ENCODE measurements at regions not wholly inside any gene's neighbourhood (a gene's known extent, or its start where the extent isn't known, plus 50 kb on each side); places are given as distances from the start of the nearest gene placed in this dataset.

- Histone ChIP-seq H3K4me2 (ENCODE audit: control insufficient read depth, insufficient read depth) (no peak overlapping the region), H2AFZ (ENCODE audit: control insufficient read depth, low read depth, low read length) (no peak overlapping the region), H4K20me1 (ENCODE audit: control insufficient read depth, insufficient read depth) (no peaks in the 10 kb centered on the region), H3K27ac (ENCODE audit: control insufficient read depth, insufficient read depth) (no peak overlapping the region), H3K4me1 (ENCODE audit: control insufficient read depth, insufficient read depth, low read length) (no peaks in the 10 kb centered on the region), H3K9ac (ENCODE audit: control insufficient read depth, insufficient read depth, low read length) (no peak overlapping the region), H3K27me3 (replicated peaks in 1 of 2; ENCODE audit: control insufficient read depth in 2 of 2, insufficient read depth in 2 of 2, low read length in 1 of 2) (peaks cover 0 to 9% of the 10 kb centered on the region in 2 experiments; a peak in 3 of 4 replicates), H3K9me3 (replicated peaks; ENCODE audit: control insufficient read depth, insufficient read depth, low read length) (no peaks in the 10 kb centered on the region), H3K4me3 (no peak overlapping the region), H3K36me3 (ENCODE audit: control insufficient read depth in 2 of 2, insufficient read depth in 2 of 2, low read length in 1 of 2) (no peaks in the 10 kb centered on the region), H3K79me2 (ENCODE audit: control insufficient read depth, insufficient read depth, low read length) (no peaks in the 10 kb centered on the region)
- DNase-seq (ENCODE audit: low read depth, low spot score), result no peak
- ChIA-PET SMC1A (ENCODE audit: uncharacterized antibody, unreplicated experiment) (no interaction called here), CTCF (interaction anchor here (0.6 to 1.1 kb wide), 3 partner anchors 54 to 1185 kb away, joined by 3 to 4 read pairs (median 4); no protein-coding TSS in a partner anchor), POLR2A (no interaction called here), RAD21 (ENCODE audit: unreplicated experiment) (no interaction called here)
- no peak for ATAC-seq
- FAIRE-seq, result no peak
- BruUV-seq (replicated peaks), result no TSS peak
- in situ Hi-C loops (cut with MboI), result no loop called here
- 10% methylated on average over 5 of the region's 5 CpGs for WGBS (ENCODE audit: insufficient coverage, insufficient replicate concordance, low lambda C conversion rate, missing lambda C conversion rate)
- intact Hi-C loops (cut with micrococcal nuclease; ENCODE audit: unreplicated experiment), result no loop called here
- no peak for TF ChIP-seq ZNF384 (IDR thresholded peaks at IDR 0.05; ENCODE audit: borderline replicate concordance, low read depth, low read length)
- no peak for TF ChIP-seq NKRF (conservative IDR thresholded peaks at IDR 0.05)
- no peak for TF ChIP-seq SMAD5 (IDR thresholded peaks at IDR 0.05; ENCODE audit: low read depth)
- TF ChIP-seq STAT3 (IDR thresholded peaks at IDR 0.05; ENCODE audit: low read depth, low read length), result no peak
- TF ChIP-seq REST (IDR thresholded peaks at IDR 0.05; ENCODE audit: low read depth, low read length), result no peak
- TF ChIP-seq IRF5 (IDR thresholded peaks at IDR 0.05; ENCODE audit: borderline replicate concordance), result no peak
- no peak for TF ChIP-seq E2F4 (IDR thresholded peaks at IDR 0.05; ENCODE audit: low read depth, low read length)
- no peak for TF ChIP-seq PML (IDR thresholded peaks at IDR 0.05; ENCODE audit: low read length)
- TF ChIP-seq ATF2 (IDR thresholded peaks at IDR 0.05; ENCODE audit: low read length), result no peak
- no peak for TF ChIP-seq GATAD2B (conservative IDR thresholded peaks at IDR 0.05; ENCODE audit: low read depth)
- no peak for TF ChIP-seq PAX5 (IDR thresholded peaks at IDR 0.05; ENCODE audit: borderline replicate concordance, low read depth, low read length)
- TF ChIP-seq BMI1 (IDR thresholded peaks at IDR 0.05; ENCODE audit: borderline replicate concordance), result no peak
- TF ChIP-seq BRCA1 (IDR thresholded peaks at IDR 0.05; ENCODE audit: low read depth, low read length), result no peak
- no peak for TF ChIP-seq RB1 (IDR thresholded peaks at IDR 0.05; ENCODE audit: borderline replicate concordance)
These were observed 298.8 kb downstream of the TNS1 start for GRCh38 chr2:217703999-217704398.

All from GM12878 (cell line).